ENCODE measurements at regions not wholly inside any gene's neighbourhood (a gene's known extent, or its start where the extent isn't known, plus 50 kb on each side); places are given as distances from the start of the nearest gene placed in this dataset.
A peak's percentile ranks its signal among the peaks of the same experiment; 100 is the strongest.

DNA sequence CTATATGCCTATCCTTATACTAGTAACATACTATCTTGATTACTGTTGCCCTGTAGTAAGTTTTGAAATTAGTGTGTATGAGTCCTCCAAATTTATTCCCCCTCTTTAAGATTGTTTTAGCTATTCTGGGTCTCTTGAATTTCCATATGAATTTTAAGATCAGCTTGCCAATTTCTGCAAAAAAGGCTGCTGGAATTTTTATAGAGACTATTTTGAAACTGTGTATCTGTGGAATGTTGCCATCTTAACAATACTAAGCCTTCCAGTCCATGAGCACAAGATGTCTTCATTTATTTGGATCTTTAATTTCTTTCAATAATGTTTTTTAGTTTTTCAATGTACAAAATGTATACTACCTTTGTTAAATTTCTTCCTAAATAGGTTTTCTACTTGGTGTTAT is 79.8 kb upstream of the ETV6 start:
- peak; percentile 58 for FAIRE-seq
- Histone ChIP-seq H3K4me3 (ENCODE audit: low read length in 3 of 3) (no peak overlapping the region), H3K4me1 (ENCODE audit: control insufficient read depth in 2 of 3, insufficient read depth in 2 of 3, low read depth in 1 of 3, low read length in 3 of 3) (no peaks in the 10 kb centered on the region), H3K27me3 (ENCODE audit: control insufficient read depth, insufficient read depth, low read length) (no peaks in the 10 kb centered on the region), H3K36me3 (ENCODE audit: control insufficient read depth in 2 of 3, insufficient read depth in 3 of 3, low read length in 3 of 3) (no peaks in the 10 kb centered on the region), H3K9ac (ENCODE audit: low read length in 3 of 3) (no peak overlapping the region), H3K27ac (ENCODE audit: low read depth in 2 of 2, low read length in 2 of 2) (no peak overlapping the region), H3K9me3 (ENCODE audit: control insufficient read depth in 2 of 3, insufficient read depth in 1 of 3, low read length in 3 of 3) (no peaks in the 10 kb centered on the region)
- no peak for DNase-seq
- intact Hi-C loops (cut with DNase I), result no loop called here
- no peak for TF ChIP-seq CTCF (IDR thresholded peaks at IDR 0.05; ENCODE audit: borderline replicate concordance, extremely low read depth, insufficient read depth)

- no peak for TF ChIP-seq CTCF (IDR thresholded peaks at IDR 0.05; ENCODE audit: borderline replicate concordance, extremely low read depth, insufficient read depth)
- Histone ChIP-seq H3K4me1 (ENCODE audit: control insufficient read depth in 2 of 3, insufficient read depth in 2 of 3, low read depth in 1 of 3, low read length in 3 of 3) (no peaks in the 10 kb centered on the region), H3K27ac (ENCODE audit: low read depth in 2 of 2, low read length in 2 of 2) (no peak overlapping the region), H3K27me3 (ENCODE audit: control insufficient read depth, insufficient read depth, low read length) (no peaks in the 10 kb centered on the region), H3K9me3 (ENCODE audit: control insufficient read depth in 2 of 3, insufficient read depth in 1 of 3, low read length in 3 of 3) (no peaks in the 10 kb centered on the region), H3K36me3 (ENCODE audit: control insufficient read depth in 2 of 3, insufficient read depth in 3 of 3, low read length in 3 of 3) (no peaks in the 10 kb centered on the region), H3K9ac (ENCODE audit: low read length in 3 of 3) (no peak overlapping the region), H3K4me3 (ENCODE audit: low read length in 3 of 3) (no peak overlapping the region)
- FAIRE-seq, result no peak
- intact Hi-C loops (cut with DNase I), result no loop called here
- no peak for DNase-seq
Observed at GRCh38 chr12:11573880-11574279, 75.6 kb upstream of the ETV6 start.

DNA sequence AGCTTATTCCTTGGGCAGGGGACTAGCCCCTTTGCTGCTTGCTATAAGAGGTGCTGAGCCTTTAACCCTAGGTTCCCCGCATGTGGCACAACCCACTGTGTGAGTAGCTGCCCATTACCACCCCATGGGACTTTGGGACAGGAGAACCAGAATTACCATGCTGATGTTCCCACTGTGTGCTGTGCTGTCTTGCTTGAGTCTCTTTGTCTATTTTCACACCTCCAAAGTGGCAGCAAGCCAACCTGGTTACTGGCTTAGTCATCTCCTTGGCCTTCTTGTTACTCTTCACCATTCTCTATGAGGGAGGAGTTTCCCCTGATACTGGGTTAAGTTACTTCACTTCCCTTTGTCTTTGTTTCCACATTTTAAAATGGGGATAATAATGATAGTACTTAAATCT is 73.4 kb upstream of the ETV6 start:
- no peaks in the 10 kb centered on the region for H3K4me1 ChIP-seq (ENCODE audit: control insufficient read depth in 2 of 3, insufficient read depth in 2 of 3, low read depth in 1 of 3, low read length in 3 of 3)
- intact Hi-C loops (cut with DNase I), result no loop called here
- H3K27me3 ChIP-seq (ENCODE audit: control insufficient read depth, insufficient read depth, low read length), result no peaks in the 10 kb centered on the region
- no peak overlapping the region for H3K27ac ChIP-seq (ENCODE audit: low read depth in 2 of 2, low read length in 2 of 2)
- no peak for TF ChIP-seq CTCF (IDR thresholded peaks at IDR 0.05; ENCODE audit: borderline replicate concordance, extremely low read depth, insufficient read depth)
- no peaks in the 10 kb centered on the region for H3K9me3 ChIP-seq (ENCODE audit: control insufficient read depth in 2 of 3, insufficient read depth in 1 of 3, low read length in 3 of 3)
- H3K4me3 ChIP-seq (ENCODE audit: low read length in 3 of 3), result no peak overlapping the region
- no peak for DNase-seq
- no peaks in the 10 kb centered on the region for H3K36me3 ChIP-seq (ENCODE audit: control insufficient read depth in 2 of 3, insufficient read depth in 3 of 3, low read length in 3 of 3)
- no peak overlapping the region for H3K9ac ChIP-seq (ENCODE audit: low read length in 3 of 3)
- FAIRE-seq, result no peak

GRCh38 chr12:11577658-11578260 is 71.7 kb upstream of the ETV6 start:
- Histone ChIP-seq H3K36me3 (ENCODE audit: control insufficient read depth in 2 of 3, insufficient read depth in 3 of 3, low read length in 3 of 3) (no peaks in the 10 kb centered on the region), H3K27ac (ENCODE audit: low read depth in 2 of 2, low read length in 2 of 2) (no peak overlapping the region), H3K9ac (ENCODE audit: low read length in 3 of 3) (no peak overlapping the region), H3K4me3 (ENCODE audit: low read length in 3 of 3) (no peak overlapping the region), H3K9me3 (ENCODE audit: control insufficient read depth in 2 of 3, insufficient read depth in 1 of 3, low read length in 3 of 3) (no peaks in the 10 kb centered on the region), H3K27me3 (ENCODE audit: control insufficient read depth, insufficient read depth, low read length) (no peaks in the 10 kb centered on the region), H3K4me1 (ENCODE audit: control insufficient read depth in 2 of 3, insufficient read depth in 2 of 3, low read depth in 1 of 3, low read length in 3 of 3) (no peaks in the 10 kb centered on the region)
- no peak for DNase-seq
- no peak for TF ChIP-seq CTCF (IDR thresholded peaks at IDR 0.05; ENCODE audit: borderline replicate concordance, extremely low read depth, insufficient read depth)
- intact Hi-C loops (cut with DNase I), result no loop called here
- no peak for FAIRE-seq
